Stimulated activated CD4-positive, alpha-beta T cell treated with anti-CD3 and anti-CD28 coated beads, Interleukin-4, amount 100 ng/mL, for 48 hours (primary cell): ENCODE measurements at regions not wholly inside any gene's neighbourhood (a gene's known extent, or its start where the extent isn't known, plus 50 kb on each side); places are given as distances from the start of the nearest gene placed in this dataset.

Experiments used
- DNase-seq, 2 donors: peaks; one replicate each; pipeline ENCODE4 v3.0.0-alpha.2; 2020; ENCODE audit warnings: low read depth in 2 of 2

DNA sequence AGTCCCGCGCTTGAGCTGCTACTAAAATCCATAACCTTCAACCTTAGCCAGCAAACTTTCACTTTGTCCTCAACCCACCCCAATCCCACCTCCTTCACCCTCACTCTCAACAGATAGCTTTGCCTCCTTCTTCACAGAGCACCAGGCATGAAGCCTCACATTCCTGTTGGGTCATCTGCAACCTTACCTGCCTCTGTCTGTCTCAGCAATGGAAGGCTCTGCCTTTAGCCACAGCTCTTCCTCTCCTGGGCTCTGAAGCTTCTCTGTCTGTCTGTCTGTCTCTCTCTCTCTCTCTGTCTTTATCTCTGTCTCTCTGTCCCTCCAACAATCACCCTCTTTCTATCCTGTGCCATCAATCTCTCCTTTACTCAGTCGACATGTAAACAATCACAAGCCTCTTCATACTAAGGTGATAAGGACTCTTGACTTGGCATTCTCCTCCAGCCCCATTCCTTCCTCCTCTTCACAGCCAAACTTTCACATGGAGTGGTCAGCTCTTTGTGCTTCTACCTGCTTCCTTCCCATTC is 220.8 kb downstream of the SPTSSA start:
- DNase-seq, result no peak

GRCh38 chr14:34238610-34239009 is 223.4 kb downstream of the SPTSSA start:
- DNase-seq, result no peak

GRCh38 chr14:34237677-34238076 is 224.4 kb downstream of the SPTSSA start:
- DNase-seq, result no peak

DNA sequence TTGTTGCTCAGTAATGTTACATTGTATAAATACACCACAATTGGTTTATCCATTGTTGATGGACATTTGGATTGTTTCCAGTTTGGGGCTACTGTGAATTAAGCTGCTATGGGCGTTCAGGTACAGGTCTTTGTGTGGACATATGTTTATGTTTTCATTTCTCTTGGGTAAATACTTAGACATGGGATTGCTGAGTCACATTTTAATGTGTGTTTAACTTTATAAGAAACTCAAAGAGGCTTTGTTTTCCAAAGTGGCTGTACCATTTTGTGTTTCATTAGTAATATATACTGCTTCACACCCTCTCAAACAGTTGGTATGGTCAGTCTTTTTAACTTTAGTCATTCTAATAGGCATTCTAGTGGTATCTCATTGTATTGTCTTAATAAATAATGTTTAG is 225.0 kb downstream of the SPTSSA start:
- no peak for DNase-seq

DNA sequence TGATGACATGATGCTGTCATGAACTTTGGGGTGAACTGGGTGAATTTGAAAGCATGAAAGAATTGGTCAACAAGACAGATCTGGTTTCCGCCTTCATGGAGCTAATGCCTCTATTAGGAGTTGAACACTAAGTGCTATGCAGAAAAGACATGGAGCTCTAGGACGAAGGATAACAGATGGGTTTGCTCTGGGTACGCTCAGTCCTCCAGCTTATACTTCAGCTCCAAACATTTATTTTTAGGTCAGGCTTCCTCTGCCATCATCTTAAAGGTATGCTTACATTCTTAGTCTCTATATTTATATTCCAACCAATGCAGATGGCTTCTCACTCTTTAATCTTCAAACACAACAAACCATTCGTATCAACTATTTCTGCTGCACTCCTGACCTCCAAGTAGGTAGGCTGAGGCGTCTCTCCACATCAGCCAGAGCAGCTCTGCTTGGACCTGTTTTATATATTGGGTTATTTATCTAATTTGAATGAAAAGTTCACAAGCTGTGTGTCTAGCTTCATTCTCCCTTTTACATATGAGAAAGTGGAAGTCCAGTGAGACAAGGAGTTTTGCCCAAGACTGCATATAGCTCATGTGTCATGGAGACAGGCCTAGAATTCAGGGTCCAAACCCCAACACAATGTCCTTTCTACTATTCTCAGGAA is 226.3 kb downstream of the SPTSSA start:
- DNase-seq, result no peak

DNA sequence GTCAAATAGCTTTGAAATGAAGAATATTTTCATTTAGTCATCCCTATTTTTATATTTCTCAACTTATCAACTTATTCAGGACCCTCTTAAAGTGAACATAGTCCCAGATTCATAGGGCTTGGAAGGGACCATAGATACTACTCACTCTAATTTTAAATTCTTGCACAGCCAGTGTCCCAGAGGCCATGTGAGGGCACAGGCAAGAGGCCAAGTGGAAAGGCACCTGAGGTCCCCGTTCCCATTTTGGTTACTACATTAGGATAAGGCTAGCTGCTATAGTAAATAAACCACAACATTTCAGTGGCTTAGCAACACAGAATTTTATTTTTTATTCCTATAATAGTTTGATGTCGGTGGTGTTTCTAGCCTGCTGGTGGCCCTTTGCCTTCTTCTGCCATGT is 227.8 kb downstream of the SPTSSA start:
- no peak for DNase-seq

DNA sequence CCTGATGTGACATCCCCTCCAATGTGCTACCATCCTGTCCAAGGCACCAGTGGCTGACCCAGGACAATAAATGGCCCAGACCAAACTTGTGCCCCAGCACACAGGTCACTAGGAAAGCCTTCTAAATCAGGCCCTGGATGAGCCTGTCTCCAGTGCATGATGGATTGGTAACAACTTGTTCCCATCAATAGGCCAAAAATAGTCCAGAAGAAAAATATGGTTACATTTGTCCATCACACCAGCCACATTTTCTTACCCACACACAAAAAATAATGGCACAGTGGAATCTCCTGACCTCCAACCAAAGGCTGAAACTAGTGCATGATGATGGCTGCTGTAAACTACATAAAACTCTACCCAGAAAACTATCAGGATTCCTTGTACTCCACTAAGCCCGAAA is 228.4 kb downstream of the SPTSSA start:
- DNase-seq, result no peak

- no peak for DNase-seq
Observed at GRCh38 chr14:34232790-34233189, 229.2 kb downstream of the SPTSSA start.

DNA sequence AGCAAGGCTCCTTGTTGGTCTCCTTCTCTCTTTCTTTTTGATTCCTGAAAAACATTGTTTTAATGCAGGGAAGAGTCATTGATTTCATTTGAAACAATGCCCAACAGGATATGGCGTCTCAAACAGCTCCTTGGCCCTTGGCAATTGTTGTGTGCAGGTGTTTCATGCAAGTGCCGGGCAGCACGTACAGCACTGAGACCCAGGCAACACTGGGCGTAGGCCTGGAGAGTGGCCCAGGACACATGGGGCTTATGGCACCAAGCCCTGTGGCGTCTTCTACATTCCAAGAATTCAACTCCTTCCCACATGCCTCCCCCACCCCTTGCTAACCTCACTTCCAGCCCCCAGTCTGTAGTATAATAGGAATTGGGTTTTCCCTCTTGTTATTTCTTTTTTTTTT is 230.4 kb downstream of the SPTSSA start:
- no peak for DNase-seq

- no peak for DNase-seq
Observed at GRCh38 chr14:34229140-34229539, 232.9 kb downstream of the SPTSSA start.

GRCh38 chr14:34228650-34228976 is 233.4 kb downstream of the SPTSSA start:
- no peak for DNase-seq

DNA sequence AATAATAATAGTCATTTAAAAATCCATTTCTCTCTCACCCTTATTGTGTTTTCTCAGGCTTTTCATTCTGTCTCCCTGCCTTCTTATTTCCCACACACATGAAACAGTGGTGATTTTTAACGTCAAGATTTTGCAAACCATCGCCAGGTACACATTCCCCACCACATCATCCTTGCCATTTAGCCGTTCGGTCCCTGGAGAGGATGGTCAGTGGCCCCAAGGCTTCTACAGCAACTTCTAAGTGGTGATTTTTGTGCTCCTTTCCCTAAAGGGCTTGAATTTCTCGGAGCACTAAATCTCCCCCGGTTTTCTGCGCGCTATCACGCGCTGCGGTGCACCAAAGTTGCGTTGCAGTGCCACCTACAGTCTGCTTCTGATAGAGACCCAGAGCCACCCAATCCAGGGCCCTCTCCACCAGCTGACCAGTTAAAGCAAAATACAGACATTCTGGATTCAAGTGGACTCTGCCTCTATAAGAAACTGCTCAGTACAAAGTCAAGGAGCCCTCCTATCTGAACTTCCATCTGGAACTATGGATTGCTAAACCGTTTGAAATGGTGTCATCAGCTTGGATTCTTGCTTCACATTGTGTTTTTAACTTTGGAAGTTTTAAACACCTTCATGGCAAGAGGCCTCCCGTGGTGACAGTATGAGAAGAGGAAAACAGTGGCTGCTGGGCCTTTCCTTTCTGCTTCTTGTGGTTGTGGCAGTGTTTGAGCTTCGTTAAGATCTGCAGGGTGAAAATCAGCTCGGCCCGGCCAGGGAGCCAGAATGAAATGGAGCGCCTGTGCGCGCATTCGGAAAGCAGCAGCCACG is 234.0 kb downstream of the SPTSSA start:
- peak; percentile 43 to 58 for DNase-seq

DNA sequence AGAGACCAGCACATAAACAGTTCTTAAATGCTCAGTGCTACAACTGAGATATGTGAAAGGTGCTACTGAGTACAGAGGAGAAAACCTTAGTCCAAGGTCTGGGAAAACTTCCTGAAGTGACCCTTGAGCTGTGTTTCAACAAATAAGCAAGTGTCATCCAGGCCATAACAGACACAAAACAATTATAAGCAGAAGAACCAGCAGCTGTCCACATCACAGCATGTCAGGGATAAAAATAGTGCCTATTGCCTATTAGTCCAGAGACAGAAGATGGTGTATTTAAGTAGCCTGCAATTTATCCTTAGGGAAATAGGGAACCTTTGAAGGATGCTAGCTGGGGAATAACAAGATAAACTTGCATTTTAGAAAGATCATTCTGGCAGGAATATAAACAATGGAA is 237.8 kb downstream of the SPTSSA start:
- DNase-seq, result no peak

GRCh38 chr14:34223373-34224148 is 238.5 kb downstream of the SPTSSA start:
- DNase-seq, result no peak

DNA sequence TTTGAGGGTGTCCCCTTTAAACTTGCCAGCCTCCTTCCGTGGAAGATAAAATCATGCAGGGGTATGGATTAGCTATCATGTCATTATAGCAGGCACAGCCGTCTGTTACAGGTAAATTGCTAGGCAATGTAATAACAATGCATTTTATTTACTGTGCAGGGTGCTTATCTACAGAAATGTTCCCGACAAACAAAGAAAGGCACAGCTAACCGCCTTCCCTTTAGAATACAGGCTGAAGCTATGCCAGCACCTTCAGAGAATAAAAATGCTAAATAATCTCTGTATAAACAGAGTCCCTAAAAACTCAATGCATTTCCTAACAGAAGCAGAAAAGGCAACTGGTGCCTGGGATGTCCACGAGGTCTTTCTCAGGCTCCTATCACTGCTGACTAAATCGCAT is 239.2 kb downstream of the SPTSSA start:
- no peak for DNase-seq

DNA sequence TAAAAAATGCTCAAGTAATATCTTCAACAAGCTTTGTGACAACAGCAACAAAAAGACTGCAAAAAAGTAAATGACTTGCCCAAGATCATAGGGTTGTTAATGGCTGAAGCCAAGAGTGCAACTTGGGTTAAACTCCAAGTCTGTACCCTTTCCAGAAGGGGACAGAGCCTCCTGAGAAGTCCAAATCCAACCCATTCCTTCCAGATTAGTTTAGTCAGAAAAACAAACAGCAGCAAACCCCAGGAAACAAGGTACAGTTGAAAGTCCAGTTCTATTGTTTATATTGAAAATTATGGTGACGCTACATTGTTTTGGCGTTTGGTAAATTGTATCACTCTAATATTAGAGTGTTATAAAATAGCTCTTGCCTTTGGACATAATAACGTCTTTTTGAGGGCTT is 239.9 kb downstream of the SPTSSA start:
- no peak for DNase-seq

DNA sequence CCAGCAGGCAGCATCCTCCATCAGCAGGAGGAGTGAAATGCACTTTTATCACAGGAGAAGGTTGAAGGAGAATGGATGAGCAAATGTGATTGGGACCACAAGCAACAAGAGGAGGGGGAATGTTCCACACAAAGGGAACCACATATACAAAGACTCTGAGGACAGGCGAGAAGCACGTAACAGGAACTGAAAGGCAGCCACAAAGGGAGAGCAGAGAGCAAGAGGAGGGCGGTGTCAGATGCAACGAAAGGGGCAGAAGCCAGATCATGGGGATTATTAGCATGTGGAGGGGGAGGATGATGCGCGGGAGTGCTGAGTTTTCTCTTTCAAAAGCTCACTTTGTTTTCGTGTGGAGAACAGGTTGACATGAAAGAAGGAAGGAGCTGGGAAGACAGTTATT is 241.1 kb downstream of the SPTSSA start:
- no peak for DNase-seq

DNA sequence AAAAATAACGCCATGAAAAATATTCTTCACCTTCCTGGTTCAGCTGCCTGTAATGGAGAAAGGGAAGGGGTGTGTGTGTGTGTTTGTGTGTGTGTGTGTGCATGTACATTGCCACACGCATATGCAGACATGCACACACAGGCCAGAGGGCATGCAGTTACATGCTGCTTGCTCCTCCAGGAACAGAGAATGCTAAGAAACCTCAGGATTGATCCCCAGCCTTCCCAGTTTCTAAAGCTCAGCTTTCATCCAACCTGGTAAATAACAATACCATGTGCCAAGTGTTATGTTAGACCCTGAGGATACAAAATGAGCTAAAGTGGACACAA is 241.7 kb downstream of the SPTSSA start:
- DNase-seq, result no peak

- DNase-seq, result no peak
Observed at GRCh38 chr14:34219661-34220377, 242.2 kb downstream of the SPTSSA start.

GRCh38 chr14:34218881-34219280 is 243.2 kb downstream of the SPTSSA start:
- no peak for DNase-seq

GRCh38 chr14:34214961-34215360 is 247.1 kb downstream of the SPTSSA start:
- DNase-seq, result no peak

DNA sequence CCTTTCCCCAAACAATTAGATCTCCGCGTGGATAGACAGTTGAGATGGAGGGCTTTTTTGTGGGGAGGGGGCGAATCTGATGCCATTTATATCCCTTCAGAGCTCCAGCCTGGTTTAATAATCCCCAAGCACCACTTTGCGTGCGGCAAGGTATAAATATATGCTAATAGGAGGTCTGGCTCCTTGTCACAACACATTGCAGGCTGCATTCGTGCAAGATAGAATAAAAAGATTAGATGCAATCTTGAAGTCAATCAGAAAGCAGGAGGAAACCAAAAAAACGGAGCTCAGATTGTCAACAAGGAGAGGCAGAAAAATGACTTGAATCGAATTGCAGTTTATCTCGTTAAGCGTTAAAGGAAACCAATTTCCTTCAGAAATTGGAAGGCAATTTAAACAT is 248.7 kb downstream of the SPTSSA start:
- DNase-seq, result no peak
